B cell (primary cell): ENCODE measurements at regions not wholly inside any gene's neighbourhood (a gene's known extent, or its start where the extent isn't known, plus 50 kb on each side); places are given as distances from the start of the nearest gene placed in this dataset.

Source experiments
- ATAC-seq: fragments of 200-7000 bp; cut with Tn5 transposase; one replicate; pipeline ENCODE4 v1.10.0; 2021; ENCODE audit warnings: low read depth, mild to moderate bottlenecking, moderate number of reproducible peaks, moderate library complexity
- CTCF ChIA-PET: fragments of 350-600 bp; sonication (Branson Sonifier 250); formaldehyde crosslinking; loops from one replicate; lab custom pipeline; 2021; ENCODE audit warnings: antibody characterized with exemption, inconsistent platforms; lab: Charles Lee
- POLR2A ChIA-PET: fragments of 350-600 bp; sonication (Branson Sonifier 250); formaldehyde crosslinking; loops from one replicate; lab custom pipeline; 2021; ENCODE audit warnings: antibody characterized with exemption; lab: Charles Lee
- DNase-seq: peaks from one replicate; pipeline ENCODE4 v3.0.0; 2013
- H2AFZ ChIP-seq: 2 replicates; pipeline ENCODE4 v1.6.1; 2012; ENCODE audit warnings: mild to moderate bottlenecking, low read depth, low read length; ENCODE audit not compliant: insufficient read depth, poor library complexity, severe bottlenecking
- H3K27ac ChIP-seq, 2 donors: 1 replicate in 1 of 2; 2 replicates in 1 of 2; pipeline ENCODE4 v1.5.1; 2012 to 2013; ENCODE audit warnings: low read length in 2 of 2, mild to moderate bottlenecking in 2 of 2, moderate library complexity in 1 of 2
- H3K27me3 ChIP-seq, 4 experiments: fragments of 200-600 bp in 1 of 4; sonication (generic) in 1 of 4; replicated peaks in 1 of 4; 1 replicate in 2 of 4; 2 replicates in 2 of 4; pipeline versions ENCODE4 v1.6.1 to v1.7.0; 2013 to 2016; ENCODE audit warnings: low read length in 3 of 4, mild to moderate bottlenecking in 2 of 4, mixed read lengths in 1 of 4, moderate library complexity in 1 of 4; ENCODE audit not compliant: insufficient read depth in 4 of 4, control insufficient read depth in 3 of 4; ENCODE audit errors: control extremely low read depth in 1 of 4
- H3K36me3 ChIP-seq, 2 experiments: replicated peaks in 1 of 2; 1 replicate in 1 of 2; 2 replicates in 1 of 2; pipeline versions ENCODE4 v1.6.1 to v1.7.1; 2013; ENCODE audit warnings: low read length in 1 of 2; ENCODE audit not compliant: insufficient read depth in 2 of 2, control insufficient read depth in 1 of 2; ENCODE audit errors: control extremely low read depth in 1 of 2, extremely low read depth in 1 of 2
- H3K4me1 ChIP-seq, 2 donors: fragments of 200-600 bp in 1 of 2; sonication (generic) in 1 of 2; 1 replicate in 1 of 2; 2 replicates in 1 of 2; pipeline versions ENCODE4 v1.5.1 to v1.6.1; 2013 to 2017; ENCODE audit warnings: low read length in 2 of 2; ENCODE audit not compliant: control insufficient read depth in 2 of 2, insufficient read depth in 2 of 2
- H3K4me2 ChIP-seq: replicated peaks from 2 replicates; pipeline ENCODE3; 2012; ENCODE audit warnings: mild to moderate bottlenecking, low read depth, low read length; ENCODE audit not compliant: poor library complexity, severe bottlenecking
- H3K4me3 ChIP-seq, 5 experiments: fragments of 200-600 bp in 1 of 5; sonication (generic) in 1 of 5; 1 replicate in 3 of 5; 2 replicates in 2 of 5; pipeline versions ENCODE4 v1.5.1 to v1.7.0; 2011 to 2016; ENCODE audit warnings: low read length in 4 of 5, mild to moderate bottlenecking in 4 of 5, low read depth in 2 of 5, control low read depth in 1 of 5, moderate library complexity in 1 of 5; ENCODE audit not compliant: insufficient read depth in 1 of 5; ENCODE audit errors: control extremely low read depth in 1 of 5, extremely low read depth in 1 of 5
- H3K79me2 ChIP-seq: fragments of 200-600 bp; sonication (generic); one replicate; pipeline ENCODE4 v1.6.0; 2016; ENCODE audit warnings: low read length; ENCODE audit not compliant: control insufficient read depth, insufficient read depth
- H3K9ac ChIP-seq: fragments of 200-600 bp; sonication (generic); 2 replicates; pipeline ENCODE4 v1.6.1; 2017; ENCODE audit warnings: mild to moderate bottlenecking, low read length, moderate library complexity
- H3K9me3 ChIP-seq, 3 donors: one replicate each; pipeline versions ENCODE4 v1.6.1 to v1.7.1; 2013; ENCODE audit warnings: low read length in 2 of 3; ENCODE audit not compliant: control insufficient read depth in 2 of 3, insufficient read depth in 1 of 3; ENCODE audit errors: control extremely low read depth in 1 of 3
- H4K20me1 ChIP-seq: 2 replicates; pipeline ENCODE4 v1.6.0; 2012; ENCODE audit warnings: mild to moderate bottlenecking, low read length; ENCODE audit not compliant: insufficient read depth, control insufficient read depth, poor library complexity, severe bottlenecking
- H3K27ac Mint-ChIP-seq: one replicate; pipeline ENCODE4 v1.8.0; 2021; ENCODE audit warnings: mixed read lengths
- H3K27me3 Mint-ChIP-seq: one replicate; pipeline ENCODE4 v1.8.0; 2021; ENCODE audit warnings: mixed read lengths
- H3K4me1 Mint-ChIP-seq: one replicate; pipeline ENCODE4 v1.8.0; 2021; ENCODE audit warnings: mixed read lengths
- H3K4me3 Mint-ChIP-seq: one replicate; pipeline ENCODE4 v1.8.0; 2021; ENCODE audit warnings: mixed read lengths
- H3K9me3 Mint-ChIP-seq: one replicate; pipeline ENCODE4 v1.8.0; 2022; ENCODE audit warnings: mixed read lengths; ENCODE audit not compliant: insufficient read depth
- CTCF ChIP-seq: fragments of 200-600 bp; IDR thresholded peaks from one replicate; pipeline ENCODE4 v1.8.0; 2022; ENCODE audit warnings: antibody characterized with exemption, mild to moderate bottlenecking
- EZH2 ChIP-seq: IDR thresholded peaks from 2 replicates; pipeline ENCODE4 v1.6.1; 2012; ENCODE audit warnings: borderline replicate concordance, low read depth, mild to moderate bottlenecking, moderate library complexity, low read length; ENCODE audit not compliant: insufficient read depth, poor library complexity, severe bottlenecking
- WGBS: methylation state at CpG from one replicate; pipeline ENCODE4 v1.1.5; 2013; ENCODE audit warnings: missing lambda C conversion rate; ENCODE audit not compliant: insufficient coverage; 5-methylcytosine and 5-hydroxymethylcytosine counted together
- intact Hi-C: fragments of 100-400 bp; cut with micrococcal nuclease; formaldehyde crosslinking; loops from one replicate; pipeline ENCODE4 v1.10.0; 2022

GRCh38 chr6:19158586-19158985 lies 678.6 kb upstream of the ID4 start:
- Histone ChIP-seq H4K20me1 (no peaks in the 10 kb centered on the region), H2AFZ (no peak overlapping the region), H3K4me2 (no peak overlapping the region), H3K79me2 (no peaks in the 10 kb centered on the region), H3K36me3 (no peaks in the 10 kb centered on the region), H3K4me3 (no peak overlapping the region), H3K9ac (no peak overlapping the region), H3K27ac (no peak overlapping the region), H3K27me3 (no peaks in the 10 kb centered on the region), H3K4me1 (no peaks in the 10 kb centered on the region), H3K9me3 (peaks cover 0 to 3% (median 0%) of the 10 kb centered on the region in 3 donors)
- intact Hi-C loops, result no loop called here
- Mint-ChIP-seq H3K9me3 (peaks cover 3% of the 10 kb centered on the region), H3K27me3 (no peaks in the 10 kb centered on the region), H3K27ac (no peak overlapping the region), H3K4me1 (no peaks in the 10 kb centered on the region), H3K4me3 (no peak overlapping the region)
- ChIA-PET CTCF (no interaction called here), POLR2A (no interaction called here)
- no peak for ATAC-seq
- no peak for DNase-seq
- TF ChIP-seq EZH2 (no peak), CTCF (no peak)
- no CpG with 5 or more reads among the region's 1 CpG for WGBS

GRCh38 chr6:19159089-19159488 lies 678.1 kb upstream of the ID4 start:
- no peak overlapping the region for H3K9ac ChIP-seq
- TF ChIP-seq CTCF, result no peak
- no peak for TF ChIP-seq EZH2
- H3K9me3 ChIP-seq, result peaks cover 0 to under 1% (median 0%) of the 10 kb centered on the region in 3 donors
- no peak overlapping the region for H3K27ac Mint-ChIP-seq
- no peak overlapping the region for H2AFZ ChIP-seq
- CTCF ChIA-PET, result no interaction called here
- H3K4me3 ChIP-seq, result no peak overlapping the region
- no peaks in the 10 kb centered on the region for H3K27me3 ChIP-seq
- no peaks in the 10 kb centered on the region for H3K4me1 ChIP-seq
- no peaks in the 10 kb centered on the region for H3K79me2 ChIP-seq
- WGBS, result no CpG with 5 or more reads among the region's 1 CpG
- POLR2A ChIA-PET, result no interaction called here
- H3K9me3 Mint-ChIP-seq, result peaks cover 3% of the 10 kb centered on the region
- H4K20me1 ChIP-seq, result no peaks in the 10 kb centered on the region
- H3K4me3 Mint-ChIP-seq, result no peak overlapping the region
- no peaks in the 10 kb centered on the region for H3K27me3 Mint-ChIP-seq
- no peak overlapping the region for H3K4me2 ChIP-seq
- intact Hi-C loops, result no loop called here
- no peak for DNase-seq
- no peak for ATAC-seq
- no peak overlapping the region for H3K27ac ChIP-seq
- H3K36me3 ChIP-seq, result no peaks in the 10 kb centered on the region
- no peaks in the 10 kb centered on the region for H3K4me1 Mint-ChIP-seq
